ENCODE measurements at regions not wholly inside any gene's neighbourhood (a gene's known extent, or its start where the extent isn't known, plus 50 kb on each side); places are given as distances from the start of the nearest gene placed in this dataset.
A peak's percentile ranks its signal among the peaks of the same experiment; 100 is the strongest.
"Not testable (repeated sequence)": the region's sequence is repeated elsewhere in the genome, so short reads cannot be mapped to it uniquely, and the experiment has no call there.

- Mint-ChIP-seq H3K27me3 (peaks cover 7 to 37% of the 10 kb centered on the region in 2 donors), H3K4me1 (ENCODE audit: low read depth in 2 of 2) (peaks cover 25 to 29% of the 10 kb centered on the region in 2 donors), H3K9me3 (no peaks in the 10 kb centered on the region), H3K36me3 (ENCODE audit: insufficient read depth) (no peaks in the 10 kb centered on the region), H3K4me3 (peak overlapping the region; percentile 86), H3K27ac (no peak overlapping the region)
- peak; percentile 29 for ATAC-seq (replicated peaks)
- DNase-seq, result no peak
Measured at GRCh38 chr1:148362216-148362611, 120.9 kb downstream of the PPIAL4G start.

- peak; percentile 18 to 42 (median 20) for DNase-seq
- Mint-ChIP-seq H3K4me3 (peak overlapping the region; percentile 86), H3K4me1 (ENCODE audit: low read depth in 2 of 2) (peaks cover 25 to 29% of the 10 kb centered on the region in 2 donors), H3K27me3 (peaks cover 7 to 43% of the 10 kb centered on the region in 2 donors), H3K27ac (peak overlapping the region in 1 of 2 donors; percentile 77)
- H3K36me3 Mint-ChIP-seq (ENCODE audit: insufficient read depth); H3K9me3 Mint-ChIP-seq: not testable (repeated sequence)
- ATAC-seq (replicated peaks), result peak; percentile 47
Measured at GRCh38 chr1:148361427-148362215, 121.5 kb downstream of the PPIAL4G start.

GRCh38 chr1:148357037-148357436 lies 126.1 kb downstream of the PPIAL4G start:
- Mint-ChIP-seq H3K4me1 (ENCODE audit: low read depth in 2 of 2) (peaks cover 9 to 11% of the 10 kb centered on the region in 2 donors), H3K9me3 (no peaks in the 10 kb centered on the region), H3K36me3 (ENCODE audit: insufficient read depth) (no peaks in the 10 kb centered on the region), H3K27ac (no peak overlapping the region), H3K4me3 (no peak overlapping the region), H3K27me3 (peaks cover 17 to 78% of the 10 kb centered on the region in 2 donors)
- DNase-seq (no peak), ATAC-seq (replicated peaks) (no peak)

- no peak overlapping the region for H3K4me3 Mint-ChIP-seq
- no peaks in the 10 kb centered on the region for H3K36me3 Mint-ChIP-seq (ENCODE audit: insufficient read depth)
- H3K4me1 Mint-ChIP-seq (ENCODE audit: low read depth in 2 of 2), result peaks cover 0 to 3% of the 10 kb centered on the region in 2 donors
- H3K9me3 Mint-ChIP-seq, result no peaks in the 10 kb centered on the region
- peaks cover 28 to 78% of the 10 kb centered on the region in 2 donors for H3K27me3 Mint-ChIP-seq
- H3K27ac Mint-ChIP-seq, result no peak overlapping the region
- DNase-seq (no peak), ATAC-seq (replicated peaks) (no peak)
Measured at GRCh38 chr1:148355976-148356375, 127.1 kb downstream of the PPIAL4G start.

GRCh38 chr1:148354913-148355308 lies 128.2 kb downstream of the PPIAL4G start:
- no peak overlapping the region for H3K4me3 Mint-ChIP-seq
- no peaks in the 10 kb centered on the region for H3K36me3 Mint-ChIP-seq (ENCODE audit: insufficient read depth)
- H3K27ac Mint-ChIP-seq, result no peak overlapping the region
- H3K4me1 Mint-ChIP-seq (ENCODE audit: low read depth in 2 of 2), result peaks cover 0 to 3% of the 10 kb centered on the region in 2 donors
- no peak for ATAC-seq (replicated peaks)
- H3K27me3 Mint-ChIP-seq, result peaks cover 35 to 88% of the 10 kb centered on the region in 2 donors
- H3K9me3 Mint-ChIP-seq, result no peaks in the 10 kb centered on the region
- DNase-seq, result no peak

- Mint-ChIP-seq H3K36me3 (ENCODE audit: insufficient read depth) (no peaks in the 10 kb centered on the region), H3K9me3 (no peaks in the 10 kb centered on the region), H3K27ac (no peak overlapping the region), H3K27me3 (peaks cover 36 to 93% of the 10 kb centered on the region in 2 donors), H3K4me1 (ENCODE audit: low read depth in 2 of 2) (peaks cover 0 to 3% of the 10 kb centered on the region in 2 donors), H3K4me3 (no peak overlapping the region)
- no peak for ATAC-seq (replicated peaks)
- DNase-seq, result no peak
Measured at GRCh38 chr1:148354284-148354912, 128.7 kb downstream of the PPIAL4G start.

- Mint-ChIP-seq H3K9me3 (no peaks in the 10 kb centered on the region), H3K27ac (no peak overlapping the region), H3K36me3 (ENCODE audit: insufficient read depth) (no peaks in the 10 kb centered on the region), H3K27me3 (peaks cover 43 to 100% of the 10 kb centered on the region in 2 donors), H3K4me3 (no peak overlapping the region), H3K4me1 (ENCODE audit: low read depth in 2 of 2) (peaks cover 0 to 3% of the 10 kb centered on the region in 2 donors)
- no peak for DNase-seq
- no peak for ATAC-seq (replicated peaks)
Measured at GRCh38 chr1:148353461-148354283, 129.4 kb downstream of the PPIAL4G start.

GRCh38 chr1:148352470-148353053 lies 130.5 kb downstream of the PPIAL4G start:
- peaks cover 0 to 3% of the 10 kb centered on the region in 2 donors for H3K4me1 Mint-ChIP-seq (ENCODE audit: low read depth in 2 of 2)
- H3K4me3 Mint-ChIP-seq, result no peak overlapping the region
- H3K27me3 Mint-ChIP-seq, result peaks cover 47 to 100% of the 10 kb centered on the region in 2 donors
- no peak overlapping the region for H3K27ac Mint-ChIP-seq
- DNase-seq, result no peak
- no peaks in the 10 kb centered on the region for H3K9me3 Mint-ChIP-seq
- no peaks in the 10 kb centered on the region for H3K36me3 Mint-ChIP-seq (ENCODE audit: insufficient read depth)
- no peak for ATAC-seq (replicated peaks)

- Mint-ChIP-seq H3K27ac (no peak overlapping the region), H3K9me3 (no peaks in the 10 kb centered on the region), H3K4me1 (ENCODE audit: low read depth in 2 of 2) (peaks cover 0 to 4% of the 10 kb centered on the region in 2 donors), H3K27me3 (peaks cover 60 to 79% of the 10 kb centered on the region in 2 donors), H3K4me3 (no peak overlapping the region), H3K36me3 (ENCODE audit: insufficient read depth) (no peaks in the 10 kb centered on the region)
- no peak for DNase-seq
- ATAC-seq (replicated peaks), result no peak
Measured at GRCh38 chr1:148347781-148348180, 135.3 kb downstream of the PPIAL4G start.

GRCh38 chr1:148345659-148346151 lies 137.4 kb downstream of the PPIAL4G start:
- not testable (repeated sequence) for ATAC-seq (replicated peaks); H3K27ac Mint-ChIP-seq; H3K36me3 Mint-ChIP-seq (ENCODE audit: insufficient read depth); H3K4me1 Mint-ChIP-seq (ENCODE audit: low read depth in 2 of 2); H3K4me3 Mint-ChIP-seq; H3K9me3 Mint-ChIP-seq
- peaks cover 40 to 58% of the 10 kb centered on the region in 2 donors for H3K27me3 Mint-ChIP-seq
- peak in 1 of 3 experiments; percentile 16 for DNase-seq

GRCh38 chr1:148344651-148345050 lies 138.5 kb downstream of the PPIAL4G start:
- H3K36me3 Mint-ChIP-seq (ENCODE audit: insufficient read depth); H3K9me3 Mint-ChIP-seq; H3K27ac Mint-ChIP-seq; H3K4me3 Mint-ChIP-seq; DNase-seq; H3K4me1 Mint-ChIP-seq (ENCODE audit: low read depth in 2 of 2); ATAC-seq (replicated peaks): not testable (repeated sequence)
- peaks cover 36 to 47% of the 10 kb centered on the region in 2 donors for H3K27me3 Mint-ChIP-seq

GRCh38 chr1:148341729-148342128 lies 141.4 kb downstream of the PPIAL4G start:
- H3K27me3 Mint-ChIP-seq, result peaks cover 10 to 18% of the 10 kb centered on the region in 2 donors
- ATAC-seq (replicated peaks), result not testable (repeated sequence)

More at GRCh38 chr1:148341729-148342128, 141.4 kb downstream of the PPIAL4G start:
- H3K27ac Mint-ChIP-seq; H3K4me3 Mint-ChIP-seq; H3K4me1 Mint-ChIP-seq (ENCODE audit: low read depth in 2 of 2); DNase-seq; H3K36me3 Mint-ChIP-seq (ENCODE audit: insufficient read depth); H3K9me3 Mint-ChIP-seq: not testable (repeated sequence)
